ENCODE measurements at regions not wholly inside any gene's neighbourhood (a gene's known extent, or its start where the extent isn't known, plus 50 kb on each side); places are given as distances from the start of the nearest gene placed in this dataset.

DNA sequence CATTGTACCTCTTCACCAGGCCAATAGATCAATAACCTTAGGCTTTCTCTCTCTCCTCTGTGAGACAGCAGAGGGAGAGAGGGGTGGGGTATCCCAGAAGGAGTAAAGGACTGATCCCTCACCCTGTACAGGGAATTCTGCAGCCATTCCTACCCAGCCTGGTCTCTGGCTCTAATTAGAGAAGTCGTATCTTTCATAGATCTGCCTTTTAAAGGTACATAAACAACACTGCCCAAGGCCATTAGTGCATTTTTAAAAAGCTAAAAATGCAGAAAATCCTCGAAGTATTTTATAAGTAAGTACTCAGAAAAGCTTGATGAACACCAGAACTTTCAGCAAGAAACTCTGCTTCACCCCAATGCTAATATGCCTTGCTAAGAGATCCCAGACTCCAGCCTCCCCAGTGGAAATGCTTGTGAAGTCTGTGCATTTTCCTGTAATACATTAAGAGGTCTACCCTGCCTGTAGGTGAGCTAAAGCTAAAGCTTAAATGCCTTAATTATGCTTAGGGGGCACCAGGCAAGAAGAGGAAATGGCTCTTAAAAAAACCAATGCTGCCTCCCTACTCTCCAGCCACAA lies 200.0 kb upstream of the ANKRD55 start:
- Histone ChIP-seq H3K9me3 (ENCODE audit: low read depth, low read length, poor library complexity, severe bottlenecking) (no peaks in the 10 kb centered on the region), H3K27me3 (replicated peaks; ENCODE audit: insufficient read depth, low read depth, low read length, poor library complexity) (no peaks in the 10 kb centered on the region), H3K36me3 (ENCODE audit: insufficient read depth, low read length, poor library complexity, severe bottlenecking) (no peaks in the 10 kb centered on the region), H3K4me1 (ENCODE audit: insufficient read depth, low read length, poor library complexity, severe bottlenecking) (no peaks in the 10 kb centered on the region), H3K27ac (ENCODE audit: low read depth, low read length, poor library complexity, severe bottlenecking) (no peak overlapping the region), H3K4me3 (ENCODE audit: low read depth, low read length, poor library complexity, severe bottlenecking) (no peak overlapping the region)
- DNase-seq (ENCODE audit: low spot score): no peak
- ChIA-PET POLR2A (ENCODE audit: low non-redundant PET) (no interaction called here), CTCF (no interaction called here)
- BruUV-seq (replicated peaks): no TSS peak
- no peak for TF ChIP-seq EZH2 (IDR thresholded peaks at IDR 0.05; ENCODE audit: borderline replicate concordance, low read depth, low read length, poor library complexity, severe bottlenecking)
- TF ChIP-seq, protein P1, sequence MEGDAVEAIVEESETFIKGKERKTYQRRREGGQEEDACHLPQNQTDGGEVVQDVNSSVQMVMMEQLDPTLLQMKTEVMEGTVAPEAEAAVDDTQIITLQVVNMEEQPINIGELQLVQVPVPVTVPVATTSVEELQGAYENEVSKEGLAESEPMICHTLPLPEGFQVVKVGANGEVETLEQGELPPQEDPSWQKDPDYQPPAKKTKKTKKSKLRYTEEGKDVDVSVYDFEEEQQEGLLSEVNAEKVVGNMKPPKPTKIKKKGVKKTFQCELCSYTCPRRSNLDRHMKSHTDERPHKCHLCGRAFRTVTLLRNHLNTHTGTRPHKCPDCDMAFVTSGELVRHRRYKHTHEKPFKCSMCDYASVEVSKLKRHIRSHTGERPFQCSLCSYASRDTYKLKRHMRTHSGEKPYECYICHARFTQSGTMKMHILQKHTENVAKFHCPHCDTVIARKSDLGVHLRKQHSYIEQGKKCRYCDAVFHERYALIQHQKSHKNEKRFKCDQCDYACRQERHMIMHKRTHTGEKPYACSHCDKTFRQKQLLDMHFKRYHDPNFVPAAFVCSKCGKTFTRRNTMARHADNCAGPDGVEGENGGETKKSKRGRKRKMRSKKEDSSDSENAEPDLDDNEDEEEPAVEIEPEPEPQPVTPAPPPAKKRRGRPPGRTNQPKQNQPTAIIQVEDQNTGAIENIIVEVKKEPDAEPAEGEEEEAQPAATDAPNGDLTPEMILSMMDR (conservative IDR thresholded peaks at IDR 0.05; ENCODE audit: low read depth, low read length): no peak
- intact Hi-C loops (cut with micrococcal nuclease; ENCODE audit: unreplicated experiment): no loop called here

DNA sequence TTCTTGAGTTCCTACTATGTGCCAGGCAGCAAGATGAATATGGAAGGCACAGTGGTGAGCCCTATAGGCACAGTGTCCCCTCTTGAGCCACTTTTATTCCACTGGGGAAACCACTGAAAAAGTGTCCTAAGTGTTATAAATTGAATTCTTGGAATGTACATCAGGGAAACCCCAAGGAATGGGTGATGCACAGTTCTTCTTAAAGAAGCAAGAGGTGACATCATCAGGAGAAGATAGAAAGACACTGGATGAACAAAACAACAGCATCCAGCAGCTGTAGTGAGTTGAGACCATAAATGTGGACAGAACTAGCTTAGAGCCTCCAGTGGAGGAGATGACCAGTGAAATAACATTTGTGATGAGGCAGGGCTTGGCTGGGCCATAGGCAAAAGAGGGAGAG lies 199.2 kb upstream of the ANKRD55 start:
- BruUV-seq (replicated peaks): no TSS peak
- Histone ChIP-seq H3K4me3 (ENCODE audit: low read depth, low read length, poor library complexity, severe bottlenecking) (no peak overlapping the region), H3K36me3 (ENCODE audit: insufficient read depth, low read length, poor library complexity, severe bottlenecking) (no peaks in the 10 kb centered on the region), H3K27ac (ENCODE audit: low read depth, low read length, poor library complexity, severe bottlenecking) (no peak overlapping the region), H3K9me3 (ENCODE audit: low read depth, low read length, poor library complexity, severe bottlenecking) (no peaks in the 10 kb centered on the region), H3K4me1 (ENCODE audit: insufficient read depth, low read length, poor library complexity, severe bottlenecking) (no peaks in the 10 kb centered on the region), H3K27me3 (replicated peaks; ENCODE audit: insufficient read depth, low read depth, low read length, poor library complexity) (no peaks in the 10 kb centered on the region)
- intact Hi-C loops (cut with micrococcal nuclease; ENCODE audit: unreplicated experiment): no loop called here
- ChIA-PET POLR2A (ENCODE audit: low non-redundant PET) (no interaction called here), CTCF (no interaction called here)
- DNase-seq (ENCODE audit: low spot score): no peak
- TF ChIP-seq, protein P1 (conservative IDR thresholded peaks at IDR 0.05; ENCODE audit: low read depth, low read length): no peak
- no peak for TF ChIP-seq EZH2 (IDR thresholded peaks at IDR 0.05; ENCODE audit: borderline replicate concordance, low read depth, low read length, poor library complexity, severe bottlenecking)

DNA sequence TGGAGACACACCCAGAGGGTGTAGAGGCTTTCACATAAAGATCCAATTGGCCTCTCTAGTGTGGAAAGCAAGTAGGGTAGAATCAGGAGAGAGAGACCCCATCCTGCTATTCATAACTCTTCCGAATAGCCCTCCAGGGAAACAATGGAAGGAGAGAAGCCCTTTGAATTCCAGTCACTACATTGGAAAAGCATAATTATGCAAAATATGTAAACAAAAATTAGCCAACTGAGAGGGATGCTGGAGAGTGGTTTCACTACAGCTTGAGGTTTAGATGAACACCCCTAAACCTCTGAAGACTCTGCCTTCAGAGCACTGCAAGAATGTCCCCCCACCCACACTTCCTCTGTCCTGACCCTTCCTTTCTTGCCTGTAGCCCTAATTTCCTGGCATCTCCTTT lies 197.3 kb upstream of the ANKRD55 start:
- H3K27me3 ChIP-seq (replicated peaks; ENCODE audit: insufficient read depth, low read depth, low read length, poor library complexity): no peaks in the 10 kb centered on the region
- BruUV-seq (replicated peaks): no TSS peak
- H3K36me3 ChIP-seq (ENCODE audit: insufficient read depth, low read length, poor library complexity, severe bottlenecking): no peaks in the 10 kb centered on the region
- no peaks in the 10 kb centered on the region for H3K4me1 ChIP-seq (ENCODE audit: insufficient read depth, low read length, poor library complexity, severe bottlenecking)
- no peak overlapping the region for H3K27ac ChIP-seq (ENCODE audit: low read depth, low read length, poor library complexity, severe bottlenecking)
- ChIA-PET POLR2A (ENCODE audit: low non-redundant PET) (no interaction called here), CTCF (no interaction called here)
- no peak for DNase-seq (ENCODE audit: low spot score)
- intact Hi-C loops (cut with micrococcal nuclease; ENCODE audit: unreplicated experiment): no loop called here
- no peaks in the 10 kb centered on the region for H3K9me3 ChIP-seq (ENCODE audit: low read depth, low read length, poor library complexity, severe bottlenecking)
- H3K4me3 ChIP-seq (ENCODE audit: low read depth, low read length, poor library complexity, severe bottlenecking): no peak overlapping the region
- TF ChIP-seq, protein P1 (conservative IDR thresholded peaks at IDR 0.05; ENCODE audit: low read depth, low read length): no peak
- TF ChIP-seq EZH2 (IDR thresholded peaks at IDR 0.05; ENCODE audit: borderline replicate concordance, low read depth, low read length, poor library complexity, severe bottlenecking): no peak
